ENCODE measurements at regions not wholly inside any gene's neighbourhood (a gene's known extent, or its start where the extent isn't known, plus 50 kb on each side); places are given as distances from the start of the nearest gene placed in this dataset.

GRCh38 chr12:47586952-47587669 is 118.7 kb downstream of the RPAP3 start:
- no peak overlapping the region for H3K27ac ChIP-seq (ENCODE audit: low read depth, low read length, poor library complexity, severe bottlenecking)
- intact Hi-C loops (cut with micrococcal nuclease; ENCODE audit: unreplicated experiment) = no loop called here
- H3K27me3 ChIP-seq (replicated peaks; ENCODE audit: insufficient read depth, low read depth, low read length, poor library complexity) = no peaks in the 10 kb centered on the region
- BruUV-seq (replicated peaks) = no TSS peak
- TF ChIP-seq CTCF (conservative IDR thresholded peaks at IDR 0.05; ENCODE audit: low read depth, low read length) (no peak), EZH2 (IDR thresholded peaks at IDR 0.05; ENCODE audit: borderline replicate concordance, low read depth, low read length, poor library complexity, severe bottlenecking) (no peak)
- peaks cover 40% of the 10 kb centered on the region for H3K4me1 ChIP-seq (ENCODE audit: insufficient read depth, low read length, poor library complexity, severe bottlenecking)
- ChIA-PET POLR2A (ENCODE audit: low non-redundant PET) (no interaction called here), CTCF (no interaction called here)
- H3K9me3 ChIP-seq (ENCODE audit: low read depth, low read length, poor library complexity, severe bottlenecking) = no peaks in the 10 kb centered on the region
- DNase-seq (ENCODE audit: low spot score) = no peak
- no peak overlapping the region for H3K4me3 ChIP-seq (ENCODE audit: low read depth, low read length, poor library complexity, severe bottlenecking)
- H3K36me3 ChIP-seq (ENCODE audit: insufficient read depth, low read length, poor library complexity, severe bottlenecking) = no peaks in the 10 kb centered on the region

GRCh38 chr12:47585507-47585906 is 120.3 kb downstream of the RPAP3 start:
- DNase-seq (ENCODE audit: low spot score) = no peak
- Histone ChIP-seq H3K4me3 (ENCODE audit: low read depth, low read length, poor library complexity, severe bottlenecking) (no peak overlapping the region), H3K27ac (ENCODE audit: low read depth, low read length, poor library complexity, severe bottlenecking) (no peak overlapping the region), H3K36me3 (ENCODE audit: insufficient read depth, low read length, poor library complexity, severe bottlenecking) (no peaks in the 10 kb centered on the region), H3K9me3 (ENCODE audit: low read depth, low read length, poor library complexity, severe bottlenecking) (no peaks in the 10 kb centered on the region), H3K4me1 (ENCODE audit: insufficient read depth, low read length, poor library complexity, severe bottlenecking) (peaks cover 24% of the 10 kb centered on the region), H3K27me3 (replicated peaks; ENCODE audit: insufficient read depth, low read depth, low read length, poor library complexity) (no peaks in the 10 kb centered on the region)
- POLR2A ChIA-PET (ENCODE audit: low non-redundant PET) = no interaction called here
- no peak for TF ChIP-seq CTCF (conservative IDR thresholded peaks at IDR 0.05; ENCODE audit: low read depth, low read length)
- no peak for TF ChIP-seq EZH2 (IDR thresholded peaks at IDR 0.05; ENCODE audit: borderline replicate concordance, low read depth, low read length, poor library complexity, severe bottlenecking)
- CTCF ChIA-PET = no interaction called here
- intact Hi-C loops (cut with micrococcal nuclease; ENCODE audit: unreplicated experiment) = no loop called here
- no TSS peak for BruUV-seq (replicated peaks)

GRCh38 chr12:47578836-47579235 is 127.0 kb downstream of the RPAP3 start:
- no peak for DNase-seq (ENCODE audit: low spot score)
- POLR2A ChIA-PET (ENCODE audit: low non-redundant PET) = no interaction called here
- Histone ChIP-seq H3K4me1 (ENCODE audit: insufficient read depth, low read length, poor library complexity, severe bottlenecking) (no peaks in the 10 kb centered on the region), H3K36me3 (ENCODE audit: insufficient read depth, low read length, poor library complexity, severe bottlenecking) (no peaks in the 10 kb centered on the region), H3K27ac (ENCODE audit: low read depth, low read length, poor library complexity, severe bottlenecking) (no peak overlapping the region), H3K27me3 (replicated peaks; ENCODE audit: insufficient read depth, low read depth, low read length, poor library complexity) (no peaks in the 10 kb centered on the region), H3K4me3 (ENCODE audit: low read depth, low read length, poor library complexity, severe bottlenecking) (no peak overlapping the region), H3K9me3 (ENCODE audit: low read depth, low read length, poor library complexity, severe bottlenecking) (no peaks in the 10 kb centered on the region)
- BruUV-seq (replicated peaks) = no TSS peak
- intact Hi-C loops (cut with micrococcal nuclease; ENCODE audit: unreplicated experiment) = no loop called here
- CTCF ChIA-PET = no interaction called here
- no peak for TF ChIP-seq CTCF (conservative IDR thresholded peaks at IDR 0.05; ENCODE audit: low read depth, low read length)
- no peak for TF ChIP-seq EZH2 (IDR thresholded peaks at IDR 0.05; ENCODE audit: borderline replicate concordance, low read depth, low read length, poor library complexity, severe bottlenecking)
